Endothelial cell (in vitro differentiated cells): ENCODE measurements at regions not wholly inside any gene's neighbourhood (a gene's known extent, or its start where the extent isn't known, plus 50 kb on each side); places are given as distances from the start of the nearest gene placed in this dataset.

Experiments used
- DNase-seq: peaks from one replicate; pipeline ENCODE4 v3.0.0; 2021; ENCODE audit warnings: low spot score
- H3K27ac Mint-ChIP-seq: one replicate; pipeline ENCODE4 v1.8.0; 2021; ENCODE audit warnings: mixed read lengths, inconsistent platforms; ENCODE audit not compliant: unreplicated experiment
- H3K27me3 Mint-ChIP-seq: one replicate; pipeline ENCODE4 v1.8.0; 2021; ENCODE audit warnings: mild to moderate bottlenecking, moderate library complexity, mixed read lengths, inconsistent platforms; ENCODE audit not compliant: unreplicated experiment
- H3K36me3 Mint-ChIP-seq: one replicate; pipeline ENCODE4 v1.8.0; 2021; ENCODE audit warnings: mild to moderate bottlenecking, low read depth, mixed read lengths, inconsistent platforms; ENCODE audit not compliant: unreplicated experiment
- H3K4me1 Mint-ChIP-seq: one replicate; pipeline ENCODE4 v1.8.0; 2021; ENCODE audit warnings: mild to moderate bottlenecking, mixed read lengths, inconsistent platforms; ENCODE audit not compliant: unreplicated experiment
- H3K4me3 Mint-ChIP-seq: one replicate; pipeline ENCODE4 v1.8.0; 2021; ENCODE audit warnings: mild to moderate bottlenecking, mixed read lengths, inconsistent platforms; ENCODE audit not compliant: unreplicated experiment
- H3K9me3 Mint-ChIP-seq: one replicate; pipeline ENCODE4 v1.8.0; 2021; ENCODE audit warnings: mixed read lengths, inconsistent platforms; ENCODE audit not compliant: unreplicated experiment
- TF ChIP-seq, protein P1 (sequence below): fragments of 200-600 bp; sonication (generic); IDR thresholded peaks from one replicate; pipeline ENCODE4 v1.5.0; 2021; ENCODE audit warnings: antibody characterized with exemption; ENCODE audit not compliant: unreplicated experiment

DNA sequence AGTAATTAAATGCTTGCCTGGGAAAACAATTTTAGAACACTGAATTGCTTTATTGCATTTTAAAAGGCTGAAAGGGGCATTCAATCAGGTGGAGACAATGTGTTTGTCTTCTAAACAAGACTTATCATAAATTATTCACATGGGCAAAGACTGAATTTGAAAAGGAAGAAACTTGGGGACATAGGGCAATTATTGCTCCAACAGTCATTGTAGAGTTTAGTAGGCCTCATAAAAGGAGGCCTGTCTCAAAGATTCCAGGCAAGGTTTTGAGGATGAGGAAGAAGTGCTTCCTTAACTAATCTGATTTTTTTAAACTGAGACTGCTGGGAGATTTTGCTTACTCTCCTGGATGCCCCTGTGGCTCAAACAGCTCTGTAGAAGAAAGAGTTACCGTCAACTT, 174.4 kb upstream of the RPS6KA3 start:
- peaks cover 2% of the 10 kb centered on the region for H3K4me1 Mint-ChIP-seq
- no peak overlapping the region for H3K27ac Mint-ChIP-seq
- no peak for DNase-seq
- H3K27me3 Mint-ChIP-seq: peaks cover 1% of the 10 kb centered on the region
- H3K4me3 Mint-ChIP-seq: no peak overlapping the region
- no peaks in the 10 kb centered on the region for H3K36me3 Mint-ChIP-seq
- no peaks in the 10 kb centered on the region for H3K9me3 Mint-ChIP-seq
- TF ChIP-seq, protein P1, sequence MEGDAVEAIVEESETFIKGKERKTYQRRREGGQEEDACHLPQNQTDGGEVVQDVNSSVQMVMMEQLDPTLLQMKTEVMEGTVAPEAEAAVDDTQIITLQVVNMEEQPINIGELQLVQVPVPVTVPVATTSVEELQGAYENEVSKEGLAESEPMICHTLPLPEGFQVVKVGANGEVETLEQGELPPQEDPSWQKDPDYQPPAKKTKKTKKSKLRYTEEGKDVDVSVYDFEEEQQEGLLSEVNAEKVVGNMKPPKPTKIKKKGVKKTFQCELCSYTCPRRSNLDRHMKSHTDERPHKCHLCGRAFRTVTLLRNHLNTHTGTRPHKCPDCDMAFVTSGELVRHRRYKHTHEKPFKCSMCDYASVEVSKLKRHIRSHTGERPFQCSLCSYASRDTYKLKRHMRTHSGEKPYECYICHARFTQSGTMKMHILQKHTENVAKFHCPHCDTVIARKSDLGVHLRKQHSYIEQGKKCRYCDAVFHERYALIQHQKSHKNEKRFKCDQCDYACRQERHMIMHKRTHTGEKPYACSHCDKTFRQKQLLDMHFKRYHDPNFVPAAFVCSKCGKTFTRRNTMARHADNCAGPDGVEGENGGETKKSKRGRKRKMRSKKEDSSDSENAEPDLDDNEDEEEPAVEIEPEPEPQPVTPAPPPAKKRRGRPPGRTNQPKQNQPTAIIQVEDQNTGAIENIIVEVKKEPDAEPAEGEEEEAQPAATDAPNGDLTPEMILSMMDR: no peak

DNA sequence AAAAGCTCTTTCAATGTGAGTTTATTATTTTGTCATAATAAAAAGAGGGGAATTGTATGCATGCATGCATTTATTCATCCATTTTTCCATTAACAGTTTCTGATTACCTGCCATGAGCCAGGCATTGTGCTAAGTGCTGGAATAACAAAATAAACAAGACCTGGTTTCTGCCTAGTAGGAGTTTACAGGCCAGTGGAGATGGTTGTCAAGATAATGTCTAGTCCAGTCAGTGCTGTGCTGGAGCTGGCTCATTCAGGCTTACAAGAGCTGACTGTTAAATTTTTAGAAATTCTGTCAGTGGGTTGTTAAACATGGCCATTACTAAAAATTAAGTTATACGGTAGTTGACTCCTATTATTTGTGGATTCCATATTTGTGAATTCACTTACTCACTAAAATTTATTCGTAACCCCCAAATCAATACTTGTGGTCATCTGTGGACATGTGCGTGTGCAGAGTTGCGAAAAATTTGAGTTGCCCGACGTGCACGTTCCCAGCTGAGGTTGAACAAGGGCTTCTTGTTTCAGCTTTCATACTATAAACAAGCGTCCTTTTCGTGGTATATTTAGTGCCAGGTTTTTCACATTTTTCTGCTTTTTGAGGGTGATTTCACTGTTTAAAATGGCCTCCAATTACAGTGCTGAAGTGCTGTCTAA, 172.3 kb upstream of the RPS6KA3 start:
- DNase-seq: no peak
- TF ChIP-seq, protein P1: no peak
- no peak overlapping the region for H3K4me3 Mint-ChIP-seq
- H3K27me3 Mint-ChIP-seq: no peaks in the 10 kb centered on the region
- H3K9me3 Mint-ChIP-seq: no peaks in the 10 kb centered on the region
- H3K27ac Mint-ChIP-seq: no peak overlapping the region
- no peaks in the 10 kb centered on the region for H3K36me3 Mint-ChIP-seq
- peaks cover 2% of the 10 kb centered on the region for H3K4me1 Mint-ChIP-seq

DNA sequence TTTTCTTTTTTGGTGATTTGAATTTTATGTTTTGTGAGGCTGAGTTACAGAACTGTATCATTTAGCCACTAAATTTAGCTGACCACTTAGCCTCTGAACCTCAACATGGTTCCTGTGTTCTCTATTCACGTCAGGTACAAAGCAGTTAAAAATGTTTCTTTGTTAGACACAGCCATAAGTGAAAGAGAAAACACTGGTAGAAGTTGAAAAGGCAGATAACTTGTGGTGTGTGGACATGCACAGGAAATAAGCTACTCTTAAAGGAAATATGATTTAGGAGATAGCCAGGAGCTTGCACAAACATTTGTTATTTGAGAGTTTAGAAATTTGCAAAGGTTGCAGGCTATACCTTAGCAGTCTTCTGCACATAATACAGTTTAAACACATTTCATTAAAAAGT, 171.0 kb upstream of the RPS6KA3 start:
- no peaks in the 10 kb centered on the region for H3K4me1 Mint-ChIP-seq
- no peaks in the 10 kb centered on the region for H3K9me3 Mint-ChIP-seq
- no peak for DNase-seq
- no peaks in the 10 kb centered on the region for H3K36me3 Mint-ChIP-seq
- H3K27ac Mint-ChIP-seq: no peak overlapping the region
- no peak overlapping the region for H3K4me3 Mint-ChIP-seq
- H3K27me3 Mint-ChIP-seq: no peaks in the 10 kb centered on the region
- TF ChIP-seq, protein P1: no peak

DNA sequence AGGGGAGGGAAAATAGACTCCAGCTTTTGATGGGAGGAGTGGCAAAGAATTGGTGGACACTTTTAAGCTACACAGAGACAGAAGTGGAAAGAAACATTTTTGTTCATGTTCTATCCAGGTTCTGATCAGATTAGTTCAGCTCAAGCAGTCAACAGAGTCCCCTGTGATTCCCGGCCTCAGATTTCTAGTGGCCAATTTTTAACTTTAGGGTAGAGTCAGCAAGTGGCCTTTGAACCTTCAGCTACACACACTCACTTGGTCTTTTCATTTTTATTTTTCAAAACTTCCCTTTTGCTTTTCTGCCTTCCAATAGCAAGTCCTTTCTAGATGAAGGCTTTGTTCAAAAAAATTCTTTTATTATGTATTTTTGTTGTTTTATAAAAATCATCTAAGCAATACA, 169.2 kb upstream of the RPS6KA3 start:
- TF ChIP-seq, protein P1: no peak
- DNase-seq: no peak
- H3K36me3 Mint-ChIP-seq: no peaks in the 10 kb centered on the region
- H3K27me3 Mint-ChIP-seq: no peaks in the 10 kb centered on the region
- H3K4me3 Mint-ChIP-seq: no peak overlapping the region
- H3K27ac Mint-ChIP-seq: no peak overlapping the region
- no peaks in the 10 kb centered on the region for H3K9me3 Mint-ChIP-seq
- H3K4me1 Mint-ChIP-seq: no peaks in the 10 kb centered on the region

DNA sequence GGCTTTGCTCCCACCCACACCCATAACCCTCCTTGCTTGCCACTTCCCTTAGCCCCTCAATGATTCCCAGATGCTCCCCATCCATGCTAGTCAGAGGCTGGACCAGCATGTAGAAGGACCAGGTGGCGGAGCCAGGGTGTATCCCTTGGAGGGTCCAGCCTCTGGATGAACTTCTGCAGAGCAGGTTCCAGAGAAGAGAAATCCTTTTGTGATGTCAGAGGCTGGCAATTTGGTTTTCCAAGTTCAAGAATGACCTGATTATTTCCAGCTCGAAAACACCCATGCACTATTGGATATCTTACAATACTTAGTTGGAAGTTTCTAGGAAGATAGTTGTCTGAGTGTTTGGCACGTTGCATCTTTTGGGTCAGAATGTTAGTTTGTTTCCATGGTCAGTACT, 168.3 kb upstream of the RPS6KA3 start:
- Mint-ChIP-seq H3K36me3 (no peaks in the 10 kb centered on the region), H3K27me3 (no peaks in the 10 kb centered on the region), H3K4me3 (no peak overlapping the region), H3K27ac (no peak overlapping the region), H3K9me3 (no peaks in the 10 kb centered on the region), H3K4me1 (no peaks in the 10 kb centered on the region)
- no peak for DNase-seq
- TF ChIP-seq, protein P1: no peak
